GM19239 (cell line): ENCODE measurements at regions not wholly inside any gene's neighbourhood (a gene's known extent, or its start where the extent isn't known, plus 50 kb on each side); places are given as distances from the start of the nearest gene placed in this dataset.
"Not testable (repeated sequence)": the region's sequence is repeated elsewhere in the genome, so short reads cannot be mapped to it uniquely, and the experiment has no call there.

Experiments
- DNase-seq: peaks from one replicate; pipeline ENCODE4 v3.0.0; 2011; ENCODE audit warnings: low spot score; ENCODE audit not compliant: insufficient read length
- FAIRE-seq: peaks from 2 replicates; lab custom pipeline; 2011; peaks lifted over from hg19 to GRCh38; lab: Jason Lieb, UNC

GRCh38 chr17:77036136-77036840 is 104.5 kb upstream of the SEC14L1 start:
- DNase-seq (no peak), FAIRE-seq (no peak)

DNA sequence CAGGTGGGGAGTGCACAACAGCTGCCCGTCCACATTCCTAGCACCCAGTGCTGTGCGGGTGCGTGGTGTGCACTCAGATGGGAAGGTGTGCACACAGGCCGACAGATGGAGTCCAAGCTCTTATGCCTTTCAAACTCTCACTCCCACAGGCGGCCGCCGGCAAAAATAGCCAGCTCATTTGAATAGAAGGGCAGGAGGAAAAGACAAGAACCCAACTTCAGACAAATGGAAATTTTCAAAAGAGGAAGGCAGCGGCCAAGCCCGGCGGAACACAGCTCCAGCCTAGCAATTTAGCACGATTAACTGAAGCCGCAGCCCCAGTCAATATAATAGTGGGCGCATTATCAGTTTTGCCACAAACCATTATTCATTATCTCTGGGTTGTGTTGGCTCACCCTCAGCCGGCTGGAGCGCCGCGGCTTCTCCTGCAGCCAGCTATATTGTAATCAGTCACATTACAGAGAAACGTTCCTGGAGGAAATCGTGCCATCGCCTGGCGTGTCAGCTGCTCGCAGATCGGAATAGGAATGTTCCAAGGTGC is 103.9 kb upstream of the SEC14L1 start:
- DNase-seq (no peak), FAIRE-seq (no peak)

- DNase-seq: no peak
- FAIRE-seq: no peak
Observed at GRCh38 chr17:77037943-77038342, 102.8 kb upstream of the SEC14L1 start.

GRCh38 chr17:77038884-77039555 is 101.7 kb upstream of the SEC14L1 start:
- no peak for DNase-seq
- FAIRE-seq: no peak

DNA sequence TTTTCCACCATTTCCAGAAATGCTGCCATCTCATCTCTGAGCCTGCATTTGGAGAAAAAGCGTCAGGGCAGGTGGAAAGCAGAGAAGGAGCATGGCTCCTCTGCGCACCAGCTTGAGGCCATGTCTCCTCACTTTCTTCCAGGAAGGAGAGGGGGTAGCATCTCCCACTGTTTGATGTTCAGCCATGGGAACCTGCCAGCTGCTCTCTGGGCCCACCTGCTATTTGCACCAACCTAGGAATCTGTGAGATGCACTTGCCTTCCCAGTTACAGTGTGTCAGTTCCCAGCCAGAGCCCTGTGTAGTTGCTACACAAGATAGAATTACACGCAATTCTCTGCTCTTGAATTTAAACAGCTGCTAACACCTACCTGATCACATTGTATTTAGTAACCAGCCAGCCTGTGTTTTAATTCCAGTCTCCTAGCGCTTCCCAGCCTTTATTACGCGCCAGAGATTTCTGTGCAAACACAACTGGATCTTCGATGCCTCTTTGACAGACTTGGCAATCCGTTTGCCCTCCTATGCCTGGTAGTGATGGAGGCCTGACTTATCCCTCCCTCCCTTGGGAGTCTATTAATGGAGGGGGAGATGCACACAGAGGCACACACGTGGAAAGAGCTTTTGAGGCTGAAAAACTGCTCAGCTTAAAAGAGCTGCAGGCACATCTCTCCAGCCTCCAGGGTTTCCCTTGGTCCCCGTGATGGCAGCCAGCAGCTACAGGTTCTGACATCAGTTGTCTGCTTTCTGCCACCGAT is 98.1 kb upstream of the SEC14L1 start:
- FAIRE-seq: no peak
- DNase-seq: no peak

DNA sequence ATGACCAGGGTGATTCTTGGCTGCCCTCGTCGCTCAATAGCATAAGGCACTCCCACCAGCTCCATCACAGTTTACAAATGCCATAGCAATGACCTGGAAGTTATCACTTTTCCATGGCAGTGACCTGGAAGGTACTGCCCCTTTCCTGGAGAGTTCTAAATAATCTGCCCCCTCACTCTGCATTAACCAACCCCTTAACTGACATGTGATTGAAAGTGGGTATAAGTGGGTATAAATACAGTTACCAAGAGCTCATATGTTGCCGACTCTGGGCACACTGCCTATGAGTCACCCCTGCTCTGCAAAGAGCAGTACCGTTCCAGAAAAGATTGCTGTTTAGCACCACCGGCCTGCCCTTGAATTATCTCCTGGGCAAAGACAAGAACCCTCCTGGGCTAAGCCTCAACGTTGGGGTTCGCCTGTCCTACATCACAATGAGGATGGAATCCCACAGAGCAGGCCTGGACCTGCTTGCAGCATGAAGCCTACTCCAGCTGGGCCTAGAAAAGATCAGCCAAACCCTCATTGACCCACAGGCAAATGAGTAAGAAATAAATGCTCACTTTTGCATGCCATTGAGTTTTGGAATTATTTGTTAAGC is 95.2 kb upstream of the SEC14L1 start:
- FAIRE-seq: no peak
- no peak for DNase-seq

DNA sequence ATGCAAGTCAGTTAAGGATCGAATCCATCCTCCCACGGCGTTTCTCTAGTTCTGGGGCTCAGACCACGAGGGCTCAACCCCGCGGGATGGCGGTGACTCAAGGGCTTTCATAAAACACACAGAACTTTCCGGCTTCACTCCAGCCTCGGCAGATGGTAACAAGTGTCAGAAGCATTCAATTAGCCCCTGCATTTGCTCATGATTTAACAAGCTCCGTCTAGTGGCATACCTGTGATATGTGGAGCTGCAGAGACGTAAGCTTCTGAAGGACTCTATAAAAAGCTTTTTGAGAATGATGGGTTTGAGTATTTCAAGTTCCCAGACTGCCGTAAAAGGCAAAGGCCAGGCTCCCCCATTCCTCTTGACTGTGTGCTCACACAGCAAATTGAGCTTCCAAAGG is 91.3 kb upstream of the SEC14L1 start:
- DNase-seq: no peak

GRCh38 chr17:77050901-77051300 is 89.9 kb upstream of the SEC14L1 start:
- not testable (repeated sequence) for DNase-seq, FAIRE-seq

More for the DNA sequence above, 91.3 kb upstream of the SEC14L1 start:
- FAIRE-seq: no peak

GRCh38 chr17:77054936-77055335 is 85.8 kb upstream of the SEC14L1 start:
- DNase-seq: no peak
- FAIRE-seq: no peak

- FAIRE-seq (no peak), DNase-seq (no peak)
Observed at GRCh38 chr17:77055453-77055852, 85.3 kb upstream of the SEC14L1 start.

DNA sequence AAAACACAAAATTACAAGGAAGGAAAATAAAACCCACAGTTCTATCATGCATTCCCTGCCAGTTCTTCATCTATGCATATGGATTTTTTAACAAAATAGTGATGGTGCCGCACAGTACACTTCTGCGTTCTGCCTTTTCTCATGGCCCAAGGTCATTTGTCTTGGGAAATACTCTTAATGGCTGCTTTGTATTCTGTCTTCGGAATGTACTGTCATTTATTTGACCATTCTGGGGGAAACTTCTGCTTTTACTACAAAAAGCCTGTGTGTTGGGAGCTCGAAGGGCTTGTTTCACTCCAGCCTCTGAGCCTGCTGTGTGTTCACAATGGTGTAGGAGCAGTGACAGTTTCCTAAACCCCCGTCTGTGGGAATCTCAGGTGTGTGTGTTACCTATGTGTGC is 82.8 kb upstream of the SEC14L1 start:
- no peak for DNase-seq
- FAIRE-seq: no peak

DNA sequence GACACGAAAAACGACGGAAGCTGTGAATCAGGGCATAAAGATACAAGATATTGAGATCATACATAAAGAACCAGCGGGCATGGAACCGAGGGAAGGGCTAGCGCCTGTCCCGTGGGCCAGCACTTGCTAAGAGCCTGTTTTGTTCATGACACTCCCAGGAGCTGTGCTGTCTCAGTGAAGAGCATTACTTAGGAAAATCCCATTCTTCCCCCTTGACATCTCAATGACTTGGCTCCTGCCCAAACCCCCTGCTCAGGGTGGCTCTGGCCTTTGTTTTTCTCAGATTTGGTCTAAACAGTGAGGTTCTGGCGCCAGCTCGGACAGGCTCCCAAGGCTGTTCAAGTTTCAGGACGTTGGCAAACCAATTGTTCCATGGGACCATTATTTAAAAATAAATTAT is 79.1 kb upstream of the SEC14L1 start:
- no peak for FAIRE-seq
- no peak for DNase-seq

DNA sequence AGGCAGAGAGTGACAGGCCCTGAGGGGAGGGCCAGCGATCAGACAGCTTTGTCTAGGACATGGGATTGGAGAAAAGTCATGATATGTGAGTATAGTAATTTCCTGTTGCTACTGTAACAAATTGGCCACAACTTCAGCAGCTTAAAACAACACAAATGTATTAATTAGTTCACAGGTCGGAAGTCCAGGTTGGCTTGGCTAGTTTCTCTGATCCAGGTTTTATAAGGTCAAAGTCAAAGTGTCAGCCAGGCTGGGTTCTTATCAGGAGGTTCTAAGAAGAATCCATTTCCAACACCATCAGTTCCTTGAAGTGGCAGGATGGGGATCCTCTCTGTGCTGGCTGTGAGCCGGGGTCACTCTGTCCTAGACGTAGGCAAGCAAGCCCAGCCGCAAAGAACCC is 76.2 kb upstream of the SEC14L1 start:
- FAIRE-seq (no peak), DNase-seq (no peak)

GRCh38 chr17:77066165-77066564 is 74.6 kb upstream of the SEC14L1 start:
- no peak for DNase-seq
- FAIRE-seq: no peak

GRCh38 chr17:77066726-77067409 is 73.9 kb upstream of the SEC14L1 start:
- peak; percentile 54 for DNase-seq

GRCh38 chr17:77068915-77069314 is 71.9 kb upstream of the SEC14L1 start:
- no peak for DNase-seq
- no peak for FAIRE-seq

More at GRCh38 chr17:77066726-77067409, 73.9 kb upstream of the SEC14L1 start:
- peak; percentile 65 for FAIRE-seq

DNA sequence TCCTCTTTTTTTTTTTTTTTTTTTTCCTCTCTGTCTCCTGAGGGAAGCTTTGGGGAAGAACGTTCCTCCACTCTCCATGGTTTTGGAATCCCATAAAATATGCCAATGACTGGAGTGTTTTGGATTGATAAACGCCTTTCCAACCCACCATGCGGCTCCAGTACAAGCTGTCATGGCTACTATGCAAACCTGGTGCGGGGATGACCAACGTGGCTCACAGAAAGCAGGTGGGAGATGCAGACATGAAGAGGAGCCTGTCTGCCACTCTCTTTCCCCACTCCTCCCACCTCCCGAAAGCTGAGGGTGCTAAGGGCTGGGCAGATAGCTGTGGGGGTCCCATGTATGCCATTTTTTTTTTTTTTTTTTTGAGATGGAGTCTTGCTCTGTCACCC is 69.9 kb upstream of the SEC14L1 start:
- no peak for DNase-seq

DNA sequence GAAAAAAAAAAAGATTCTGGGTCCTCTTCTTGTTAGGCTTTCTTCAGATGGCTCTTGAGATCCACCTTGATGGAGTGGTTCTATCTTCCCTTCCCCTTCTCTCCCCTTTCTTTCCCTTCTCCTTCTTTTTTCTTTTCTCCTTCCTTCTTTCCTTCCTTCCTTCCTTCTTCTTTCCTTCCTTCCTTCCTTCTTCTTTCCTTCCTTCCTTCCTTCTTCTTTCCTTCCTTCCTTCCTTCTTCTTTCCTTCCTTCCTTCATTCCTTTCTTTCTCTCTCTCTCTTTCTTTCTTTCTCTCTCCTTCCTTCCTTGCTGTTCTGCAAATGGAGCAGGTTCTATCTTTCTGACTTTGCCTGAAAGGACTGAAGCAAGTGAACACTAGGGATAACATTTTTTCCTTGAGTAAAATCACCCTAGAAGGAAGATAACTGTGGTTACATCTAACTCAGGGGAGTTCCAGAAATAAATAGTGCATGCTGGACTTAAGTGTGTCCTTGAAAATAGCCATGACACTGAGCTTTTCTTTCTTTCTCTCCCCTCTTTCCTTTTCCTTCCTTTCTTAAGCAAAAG is 68.8 kb upstream of the SEC14L1 start:
- DNase-seq: no peak
- no peak for FAIRE-seq

More for the DNA sequence above, 69.9 kb upstream of the SEC14L1 start:
- FAIRE-seq: no peak

- no peak for FAIRE-seq
- DNase-seq: no peak
Observed at GRCh38 chr17:77072670-77073069, 68.1 kb upstream of the SEC14L1 start.

DNA sequence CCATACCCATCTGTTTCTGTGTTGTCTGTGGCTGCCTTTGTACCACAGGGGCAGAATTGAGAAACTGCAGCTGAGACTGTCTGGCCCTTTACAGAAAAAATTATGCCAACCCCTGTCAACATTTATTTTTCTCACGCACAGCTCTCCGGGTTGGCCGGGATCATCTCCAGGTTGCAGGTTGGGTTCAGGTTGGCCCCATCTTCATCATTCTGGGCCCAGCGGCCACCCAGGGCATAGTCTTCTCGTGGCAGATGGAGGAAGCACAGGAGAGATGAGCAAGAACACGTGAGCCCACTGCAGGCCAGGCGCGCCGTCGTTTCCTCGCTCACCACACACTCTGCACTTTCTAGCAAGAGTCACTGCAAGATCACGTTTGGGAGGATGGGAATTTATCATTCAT is 66.1 kb upstream of the SEC14L1 start:
- no peak for FAIRE-seq
- DNase-seq: no peak
